Common myeloid progenitor, CD34-positive (primary cell): ENCODE measurements at regions not wholly inside any gene's neighbourhood (a gene's known extent, or its start where the extent isn't known, plus 50 kb on each side); places are given as distances from the start of the nearest gene placed in this dataset.

Experiments used
- CTCF ChIA-PET: fragments of 350-600 bp; sonication (Branson Sonifier 250); formaldehyde crosslinking; loops from one replicate; lab custom pipeline; 2021; ENCODE audit warnings: antibody characterized with exemption; lab: Charles Lee
- POLR2A ChIA-PET: fragments of 350-600 bp; sonication (Branson Sonifier 250); formaldehyde crosslinking; loops from one replicate; lab custom pipeline; 2021; ENCODE audit warnings: antibody characterized with exemption; lab: Charles Lee
- DNase-seq, 3 donors: peaks; one replicate each; pipeline versions ENCODE4 v3.0.0 to v3.0.0-alpha.2; 2013
- H3K27ac ChIP-seq, 2 experiments: 1 replicate in 1 of 2; 2 replicates in 1 of 2; pipeline ENCODE4 v1.7.0; 2013; ENCODE audit warnings: inconsistent platforms in 2 of 2, low read length in 2 of 2, mild to moderate bottlenecking in 2 of 2, low read depth in 1 of 2, moderate library complexity in 1 of 2; ENCODE audit not compliant: severe bottlenecking in 2 of 2, insufficient read depth in 1 of 2, poor library complexity in 1 of 2
- H3K27me3 ChIP-seq, 5 experiments: replicated peaks in 2 of 5; 1 replicate in 3 of 5; 2 replicates in 2 of 5; pipeline versions ENCODE4 v1.6.1 to v1.7.0; 2013; ENCODE audit warnings: low read length in 4 of 5, mild to moderate bottlenecking in 2 of 5, moderate library complexity in 2 of 5, inconsistent platforms in 1 of 5; ENCODE audit not compliant: insufficient read depth in 5 of 5, control insufficient read depth in 4 of 5
- H3K36me3 ChIP-seq, 4 experiments: 1 replicate in 2 of 4; 2 replicates in 2 of 4; pipeline versions ENCODE4 v1.6.1 to v1.7.0; 2013; ENCODE audit warnings: low read length in 3 of 4, control low read depth in 1 of 4, mild to moderate bottlenecking in 1 of 4; ENCODE audit not compliant: control insufficient read depth in 4 of 4, insufficient read depth in 4 of 4
- H3K4me1 ChIP-seq, 4 experiments: 1 replicate in 3 of 4; 2 replicates in 1 of 4; pipeline versions ENCODE4 v1.6.1 to v1.7.1; 2013; ENCODE audit warnings: low read length in 3 of 4, mild to moderate bottlenecking in 3 of 4, control low read depth in 1 of 4, inconsistent platforms in 1 of 4, moderate library complexity in 1 of 4; ENCODE audit not compliant: control insufficient read depth in 4 of 4, insufficient read depth in 4 of 4; ENCODE audit errors: control extremely low read depth in 1 of 4
- H3K4me3 ChIP-seq, 7 experiments: 1 replicate in 4 of 7; 2 replicates in 3 of 7; pipeline versions ENCODE4 v1.5.1 to v1.7.0; 2013; ENCODE audit warnings: mild to moderate bottlenecking in 7 of 7, low read length in 6 of 7, moderate library complexity in 6 of 7, inconsistent platforms in 2 of 7, low read depth in 2 of 7, control low read depth in 1 of 7; ENCODE audit not compliant: insufficient read depth in 4 of 7, control insufficient read depth in 1 of 7; ENCODE audit errors: extremely low read depth in 1 of 7
- H3K9me3 ChIP-seq, 5 experiments: 1 replicate in 4 of 5; 2 replicates in 1 of 5; pipeline versions ENCODE4 v1.6.1 to v1.7.1; 2013; ENCODE audit warnings: low read length in 4 of 5, mild to moderate bottlenecking in 2 of 5, inconsistent platforms in 1 of 5, low read depth in 1 of 5, moderate library complexity in 1 of 5; ENCODE audit not compliant: control insufficient read depth in 4 of 5, insufficient read depth in 2 of 5; ENCODE audit errors: control extremely low read depth in 1 of 5
- WGBS: methylation state at CpG from one replicate; pipeline ENCODE4 v1.1.5; 2013; ENCODE audit not compliant: insufficient coverage; 5-methylcytosine and 5-hydroxymethylcytosine counted together

- Histone ChIP-seq H3K4me1 (no peaks in the 10 kb centered on the region), H3K4me3 (no peak overlapping the region), H3K27me3 (peaks cover 0 to 1% (median 0%) of the 10 kb centered on the region in 5 experiments), H3K9me3 (no peaks in the 10 kb centered on the region), H3K27ac (no peak overlapping the region), H3K36me3 (no peaks in the 10 kb centered on the region)
- WGBS: 100% methylated on average over 1 of the region's 2 CpGs
- DNase-seq: no peak
- ChIA-PET POLR2A (no interaction called here), CTCF (no interaction called here)
Measured at GRCh38 chr5:158284242-158284641, 425.3 kb upstream of the CLINT1 start.

DNA sequence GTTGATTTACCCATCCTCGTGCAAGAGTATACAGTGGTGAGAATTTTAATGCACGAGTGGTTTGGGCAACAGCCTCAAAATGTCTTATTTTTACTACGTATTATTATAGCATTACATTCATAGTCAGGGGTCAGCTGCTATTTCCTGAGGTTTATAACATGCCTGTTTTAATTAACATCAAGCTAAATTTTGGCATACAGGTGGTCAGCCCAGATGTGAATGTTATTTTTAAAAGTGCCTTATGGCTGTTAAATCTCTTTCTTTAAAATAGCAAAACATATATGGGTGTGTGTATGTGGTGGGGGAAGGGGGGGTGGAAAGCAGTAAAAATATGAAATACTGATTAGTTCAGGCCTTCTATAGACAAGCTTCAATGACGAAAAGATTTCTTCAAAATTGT, 424.5 kb upstream of the CLINT1 start:
- no peaks in the 10 kb centered on the region for H3K27me3 ChIP-seq
- no CpG with 5 or more reads among the region's 4 CpGs for WGBS
- H3K27ac ChIP-seq: no peak overlapping the region
- H3K4me3 ChIP-seq: no peak overlapping the region
- ChIA-PET POLR2A (no interaction called here), CTCF (no interaction called here)
- no peaks in the 10 kb centered on the region for H3K4me1 ChIP-seq
- no peaks in the 10 kb centered on the region for H3K36me3 ChIP-seq
- H3K9me3 ChIP-seq: no peaks in the 10 kb centered on the region
- no peak for DNase-seq

GRCh38 chr5:158278216-158278925, 419.4 kb upstream of the CLINT1 start:
- H3K4me1 ChIP-seq: no peaks in the 10 kb centered on the region
- no peaks in the 10 kb centered on the region for H3K36me3 ChIP-seq
- DNase-seq: no peak
- 100% methylated on average over 1 of the region's 4 CpGs for WGBS
- ChIA-PET POLR2A (no interaction called here), CTCF (no interaction called here)
- H3K4me3 ChIP-seq: no peak overlapping the region
- peaks cover 0 to 3% (median 0%) of the 10 kb centered on the region in 5 experiments for H3K27me3 ChIP-seq
- H3K27ac ChIP-seq: no peak overlapping the region
- peaks cover 0 to 1% (median 0%) of the 10 kb centered on the region in 5 experiments for H3K9me3 ChIP-seq

GRCh38 chr5:158277276-158277675, 418.3 kb upstream of the CLINT1 start:
- 83% methylated on average over 2 of the region's 6 CpGs for WGBS
- no peak for DNase-seq
- H3K36me3 ChIP-seq: no peaks in the 10 kb centered on the region
- H3K9me3 ChIP-seq: peaks cover 0 to 1% (median 0%) of the 10 kb centered on the region in 5 experiments
- ChIA-PET POLR2A (no interaction called here), CTCF (no interaction called here)
- no peak overlapping the region for H3K27ac ChIP-seq
- no peak overlapping the region for H3K4me3 ChIP-seq
- no peaks in the 10 kb centered on the region for H3K4me1 ChIP-seq
- H3K27me3 ChIP-seq: peaks cover 0 to 3% (median 0%) of the 10 kb centered on the region in 5 experiments

GRCh38 chr5:158276692-158277091, 417.7 kb upstream of the CLINT1 start:
- POLR2A ChIA-PET: no interaction called here
- Histone ChIP-seq H3K27me3 (peaks cover 0 to 3% (median 0%) of the 10 kb centered on the region in 5 experiments), H3K36me3 (no peaks in the 10 kb centered on the region), H3K4me1 (no peaks in the 10 kb centered on the region), H3K27ac (no peak overlapping the region), H3K9me3 (peaks cover 0 to 1% (median 0%) of the 10 kb centered on the region in 5 experiments), H3K4me3 (no peak overlapping the region)
- WGBS: 81% methylated on average over 3 of the region's 4 CpGs
- CTCF ChIA-PET: no interaction called here
- DNase-seq: no peak

- H3K27ac ChIP-seq: no peak overlapping the region
- no peaks in the 10 kb centered on the region for H3K4me1 ChIP-seq
- H3K36me3 ChIP-seq: no peaks in the 10 kb centered on the region
- ChIA-PET POLR2A (no interaction called here), CTCF (no interaction called here)
- peaks cover 0 to 3% (median 0%) of the 10 kb centered on the region in 5 experiments for H3K27me3 ChIP-seq
- peaks cover 0 to 1% (median 0%) of the 10 kb centered on the region in 5 experiments for H3K9me3 ChIP-seq
- no peak overlapping the region for H3K4me3 ChIP-seq
- 100% methylated on average over 5 of the region's 6 CpGs for WGBS
- no peak for DNase-seq
Measured at GRCh38 chr5:158275511-158275910, 416.6 kb upstream of the CLINT1 start.

GRCh38 chr5:158273035-158273434, 414.1 kb upstream of the CLINT1 start:
- no peak for DNase-seq
- ChIA-PET CTCF (no interaction called here), POLR2A (no interaction called here)
- no peaks in the 10 kb centered on the region for H3K9me3 ChIP-seq
- H3K36me3 ChIP-seq: no peaks in the 10 kb centered on the region
- H3K27me3 ChIP-seq: peaks cover 0 to 3% (median 0%) of the 10 kb centered on the region in 5 experiments
- 88% methylated on average over 5 of the region's 6 CpGs for WGBS
- no peak overlapping the region for H3K27ac ChIP-seq
- H3K4me3 ChIP-seq: no peak overlapping the region
- H3K4me1 ChIP-seq: no peaks in the 10 kb centered on the region
